Naive thymus-derived CD4-positive, alpha-beta T cell (primary cell): ENCODE measurements at regions not wholly inside any gene's neighbourhood (a gene's known extent, or its start where the extent isn't known, plus 50 kb on each side); places are given as distances from the start of the nearest gene placed in this dataset.

Experiments
- ATAC-seq: fragments of 150-1000 bp; cut with Tn5 transposase; 2 replicates; pipeline ENCODE4 v1.10.0; 2021; ENCODE audit warnings: mild to moderate bottlenecking, moderate library complexity
- CTCF ChIA-PET: fragments of 350-600 bp; sonication (Branson Sonifier 250); formaldehyde crosslinking; loops from one replicate; lab custom pipeline; 2021; ENCODE audit warnings: antibody characterized with exemption; lab: Charles Lee
- POLR2A ChIA-PET: fragments of 350-600 bp; sonication (Branson Sonifier 250); formaldehyde crosslinking; loops from one replicate; lab custom pipeline; 2021; ENCODE audit warnings: antibody characterized with exemption, inconsistent platforms; lab: Charles Lee
- DNase-seq, 9 donors: peaks; one replicate each; pipeline versions ENCODE4 v3.0.0 to v3.0.0-alpha.2; 2020 to 2022; ENCODE audit warnings: mixed read lengths in 1 of 9
- H3K27ac ChIP-seq: one replicate; pipeline ENCODE4 v1.7.0; 2013; ENCODE audit warnings: mild to moderate bottlenecking, low read depth, low read length, moderate library complexity
- H3K27me3 ChIP-seq, 2 donors: one replicate each; pipeline ENCODE4 v1.7.0; 2013; ENCODE audit warnings: low read length in 2 of 2, mild to moderate bottlenecking in 2 of 2, moderate library complexity in 2 of 2; ENCODE audit not compliant: control insufficient read depth in 2 of 2, insufficient read depth in 2 of 2
- H3K36me3 ChIP-seq, 3 experiments: 1 replicate in 2 of 3; 2 replicates in 1 of 3; pipeline ENCODE4 v1.7.0; 2013; ENCODE audit warnings: low read length in 3 of 3, mild to moderate bottlenecking in 3 of 3, moderate library complexity in 1 of 3; ENCODE audit not compliant: insufficient read depth in 3 of 3, control insufficient read depth in 2 of 3
- H3K4me1 ChIP-seq, 2 donors: one replicate each; pipeline ENCODE4 v1.7.0; 2013; ENCODE audit warnings: low read length in 2 of 2, mild to moderate bottlenecking in 2 of 2, moderate library complexity in 1 of 2; ENCODE audit not compliant: control insufficient read depth in 2 of 2, insufficient read depth in 2 of 2
- H3K4me3 ChIP-seq: 2 replicates; pipeline ENCODE4 v1.7.0; 2013; ENCODE audit warnings: mild to moderate bottlenecking, low read length
- H3K9me3 ChIP-seq, 3 experiments: 1 replicate in 2 of 3; 2 replicates in 1 of 3; pipeline ENCODE4 v1.7.0; 2013; ENCODE audit warnings: low read length in 3 of 3; ENCODE audit not compliant: control insufficient read depth in 2 of 3
- H3K27ac Mint-ChIP-seq, 9 donors: one replicate each; pipeline ENCODE4 v1.8.0; 2020 to 2022; ENCODE audit warnings: mixed read lengths in 9 of 9, mild to moderate bottlenecking in 8 of 9, moderate library complexity in 5 of 9, inconsistent platforms in 2 of 9
- H3K27me3 Mint-ChIP-seq, 5 donors: one replicate each; pipeline ENCODE4 v1.8.0; 2021 to 2022; ENCODE audit warnings: mixed read lengths in 5 of 5, mild to moderate bottlenecking in 1 of 5
- H3K36me3 Mint-ChIP-seq, 5 donors: one replicate each; pipeline ENCODE4 v1.8.0; 2020 to 2022; ENCODE audit warnings: mixed read lengths in 5 of 5, mild to moderate bottlenecking in 3 of 5, inconsistent platforms in 1 of 5
- H3K4me1 Mint-ChIP-seq, 7 donors: one replicate each; pipeline ENCODE4 v1.8.0; 2020 to 2022; ENCODE audit warnings: mixed read lengths in 7 of 7, mild to moderate bottlenecking in 3 of 7, inconsistent platforms in 1 of 7
- H3K4me3 Mint-ChIP-seq, 10 donors: one replicate each; pipeline ENCODE4 v1.8.0; 2020 to 2022; ENCODE audit warnings: mild to moderate bottlenecking in 10 of 10, mixed read lengths in 10 of 10, moderate library complexity in 6 of 10, inconsistent platforms in 2 of 10
- H3K9me3 Mint-ChIP-seq, 11 donors: one replicate each; pipeline ENCODE4 v1.8.0; 2020 to 2022; ENCODE audit warnings: mixed read lengths in 11 of 11, mild to moderate bottlenecking in 4 of 11, inconsistent platforms in 1 of 11, moderate library complexity in 1 of 11
- intact Hi-C, 2 donors: fragments of 100-400 bp; cut with micrococcal nuclease; formaldehyde crosslinking; loops; one replicate each; pipeline ENCODE4 v1.15.1; 2023

- CTCF ChIA-PET, result no interaction called here
- Histone ChIP-seq H3K27ac (no peak overlapping the region), H3K4me1 (no peaks in the 10 kb centered on the region), H3K36me3 (no peaks in the 10 kb centered on the region), H3K9me3 (no peaks in the 10 kb centered on the region), H3K27me3 (no peaks in the 10 kb centered on the region), H3K4me3 (no peak overlapping the region)
- Mint-ChIP-seq H3K27me3 (peaks cover 3 to 45% (median 20%) of the 10 kb centered on the region in 5 donors), H3K9me3 (peaks cover 0 to 3% (median 0%) of the 10 kb centered on the region in 11 donors), H3K4me3 (no peak overlapping the region), H3K4me1 (no peaks in the 10 kb centered on the region), H3K27ac (no peak overlapping the region), H3K36me3 (no peaks in the 10 kb centered on the region)
- POLR2A ChIA-PET, result no interaction called here
- DNase-seq, result no peak
- no peak for ATAC-seq
- intact Hi-C loops, result no loop called here
Observed at GRCh38 chr17:6213859-6214258, 143.7 kb downstream of the WSCD1 start.

GRCh38 chr17:6212766-6213165 is 142.6 kb downstream of the WSCD1 start:
- ATAC-seq (no peak), DNase-seq (no peak)
- Histone ChIP-seq H3K4me1 (no peaks in the 10 kb centered on the region), H3K36me3 (no peaks in the 10 kb centered on the region), H3K9me3 (no peaks in the 10 kb centered on the region), H3K27ac (no peak overlapping the region), H3K4me3 (no peak overlapping the region), H3K27me3 (no peaks in the 10 kb centered on the region)
- ChIA-PET CTCF (no interaction called here), POLR2A (no interaction called here)
- H3K4me1 Mint-ChIP-seq, result no peaks in the 10 kb centered on the region
- no peak overlapping the region for H3K27ac Mint-ChIP-seq
- no peaks in the 10 kb centered on the region for H3K36me3 Mint-ChIP-seq
- intact Hi-C loops, result no loop called here
- no peak overlapping the region for H3K4me3 Mint-ChIP-seq
- peaks cover 0 to 3% (median 0%) of the 10 kb centered on the region in 11 donors for H3K9me3 Mint-ChIP-seq
- peaks cover 0 to 37% (median 9%) of the 10 kb centered on the region in 5 donors for H3K27me3 Mint-ChIP-seq

GRCh38 chr17:6209829-6210228 is 139.7 kb downstream of the WSCD1 start:
- ATAC-seq, result no peak
- H3K36me3 ChIP-seq, result no peaks in the 10 kb centered on the region
- Mint-ChIP-seq H3K9me3 (peaks cover 0 to 3% (median 0%) of the 10 kb centered on the region in 11 donors), H3K27ac (no peak overlapping the region), H3K4me3 (no peak overlapping the region), H3K36me3 (no peaks in the 10 kb centered on the region), H3K27me3 (peaks cover 0 to 36% (median 5%) of the 10 kb centered on the region in 5 donors), H3K4me1 (no peaks in the 10 kb centered on the region)
- H3K4me1 ChIP-seq, result no peaks in the 10 kb centered on the region
- CTCF ChIA-PET, result no interaction called here
- intact Hi-C loops, result no loop called here
- H3K27me3 ChIP-seq, result no peaks in the 10 kb centered on the region
- DNase-seq, result no peak
- no peak overlapping the region for H3K4me3 ChIP-seq
- POLR2A ChIA-PET, result no interaction called here
- H3K27ac ChIP-seq, result no peak overlapping the region
- no peaks in the 10 kb centered on the region for H3K9me3 ChIP-seq

GRCh38 chr17:6208608-6209180 is 138.5 kb downstream of the WSCD1 start:
- Mint-ChIP-seq H3K36me3 (no peaks in the 10 kb centered on the region), H3K27ac (no peak overlapping the region), H3K4me1 (no peaks in the 10 kb centered on the region), H3K9me3 (peaks cover 0 to 3% (median 0%) of the 10 kb centered on the region in 11 donors), H3K27me3 (peaks cover 0 to 41% (median 11%) of the 10 kb centered on the region in 5 donors), H3K4me3 (no peak overlapping the region)
- ChIA-PET POLR2A (no interaction called here), CTCF (no interaction called here)
- no peak overlapping the region for H3K27ac ChIP-seq
- no peak overlapping the region for H3K4me3 ChIP-seq
- intact Hi-C loops, result no loop called here
- H3K4me1 ChIP-seq, result no peaks in the 10 kb centered on the region
- H3K9me3 ChIP-seq, result no peaks in the 10 kb centered on the region
- ATAC-seq (no peak), DNase-seq (no peak)
- H3K27me3 ChIP-seq, result no peaks in the 10 kb centered on the region
- no peaks in the 10 kb centered on the region for H3K36me3 ChIP-seq

- Mint-ChIP-seq H3K9me3 (peaks cover 0 to 9% (median 0%) of the 10 kb centered on the region in 11 donors), H3K4me1 (no peaks in the 10 kb centered on the region), H3K4me3 (no peak overlapping the region), H3K27me3 (peaks cover 0 to 50% (median 30%) of the 10 kb centered on the region in 5 donors), H3K27ac (no peak overlapping the region), H3K36me3 (no peaks in the 10 kb centered on the region)
- POLR2A ChIA-PET, result no interaction called here
- Histone ChIP-seq H3K4me3 (no peak overlapping the region), H3K27ac (no peak overlapping the region), H3K4me1 (no peaks in the 10 kb centered on the region), H3K9me3 (no peaks in the 10 kb centered on the region), H3K36me3 (no peaks in the 10 kb centered on the region), H3K27me3 (no peaks in the 10 kb centered on the region)
- DNase-seq, result no peak
- ATAC-seq, result no peak
- intact Hi-C loops, result no loop called here
- CTCF ChIA-PET, result no interaction called here
Observed at GRCh38 chr17:6205525-6205924, 135.3 kb downstream of the WSCD1 start.

GRCh38 chr17:6205033-6205432 is 134.9 kb downstream of the WSCD1 start:
- Histone ChIP-seq H3K27ac (no peak overlapping the region), H3K4me1 (no peaks in the 10 kb centered on the region), H3K9me3 (no peaks in the 10 kb centered on the region), H3K36me3 (no peaks in the 10 kb centered on the region), H3K4me3 (no peak overlapping the region), H3K27me3 (no peaks in the 10 kb centered on the region)
- no peak for DNase-seq
- CTCF ChIA-PET, result no interaction called here
- H3K27ac Mint-ChIP-seq, result no peak overlapping the region
- H3K9me3 Mint-ChIP-seq, result peaks cover 0 to 9% (median 0%) of the 10 kb centered on the region in 11 donors
- POLR2A ChIA-PET, result no interaction called here
- peaks cover 0 to 53% (median 30%) of the 10 kb centered on the region in 5 donors for H3K27me3 Mint-ChIP-seq
- no peak for ATAC-seq
- no peaks in the 10 kb centered on the region for H3K4me1 Mint-ChIP-seq
- H3K36me3 Mint-ChIP-seq, result no peaks in the 10 kb centered on the region
- intact Hi-C loops, result no loop called here
- no peak overlapping the region for H3K4me3 Mint-ChIP-seq

- peaks cover 0 to 55% (median 30%) of the 10 kb centered on the region in 5 donors for H3K27me3 Mint-ChIP-seq
- H3K9me3 Mint-ChIP-seq, result peaks cover 0 to 9% (median 0%) of the 10 kb centered on the region in 11 donors
Observed at GRCh38 chr17:6204203-6204722, 134.1 kb downstream of the WSCD1 start.

More at GRCh38 chr17:6204203-6204722, 134.1 kb downstream of the WSCD1 start:
- H3K4me3 Mint-ChIP-seq, result no peak overlapping the region
- H3K4me1 Mint-ChIP-seq, result no peaks in the 10 kb centered on the region
- Histone ChIP-seq H3K36me3 (no peaks in the 10 kb centered on the region), H3K27me3 (no peaks in the 10 kb centered on the region), H3K4me1 (no peaks in the 10 kb centered on the region), H3K4me3 (no peak overlapping the region), H3K27ac (no peak overlapping the region), H3K9me3 (no peaks in the 10 kb centered on the region)
- ChIA-PET CTCF (no interaction called here), POLR2A (no interaction called here)
- DNase-seq, result no peak
- H3K27ac Mint-ChIP-seq, result no peak overlapping the region
- no peak for ATAC-seq
- no peaks in the 10 kb centered on the region for H3K36me3 Mint-ChIP-seq
- intact Hi-C loops, result no loop called here
